GM23248 (cell line): ENCODE measurements at regions not wholly inside any gene's neighbourhood (a gene's known extent, or its start where the extent isn't known, plus 50 kb on each side); places are given as distances from the start of the nearest gene placed in this dataset.

ENCODE experiments used
- DNase-seq: peaks from one replicate; pipeline ENCODE4 v3.0.0-alpha.2; 2015
- H2AFZ ChIP-seq: fragments of 200-600 bp; sonication (generic); 2 replicates; pipeline ENCODE4 v1.6.1; 2016; ENCODE audit warnings: antibody characterized with exemption
- H3F3A ChIP-seq: fragments of 200-600 bp; sonication (generic); 2 replicates; pipeline ENCODE4 v1.6.1; 2016; ENCODE audit warnings: mild to moderate bottlenecking, antibody characterized with exemption, mixed run types; ENCODE audit not compliant: insufficient read depth
- H3K27ac ChIP-seq: fragments of 200-600 bp; sonication (generic); 2 replicates; pipeline ENCODE4 v1.5.1; 2016; ENCODE audit warnings: mild to moderate bottlenecking
- H3K27me3 ChIP-seq: fragments of 200-600 bp; sonication (generic); replicated peaks from 2 replicates; pipeline ENCODE4 v1.6.1; 2016; ENCODE audit warnings: mild to moderate bottlenecking; ENCODE audit not compliant: insufficient read depth
- H3K36me3 ChIP-seq: fragments of 200-600 bp; sonication (generic); 2 replicates; pipeline ENCODE4 v1.6.1; 2016; ENCODE audit warnings: low read depth, mild to moderate bottlenecking
- H3K4me1 ChIP-seq: fragments of 200-600 bp; sonication (generic); 2 replicates; pipeline ENCODE4 v1.6.1; 2016; ENCODE audit warnings: mild to moderate bottlenecking; ENCODE audit not compliant: insufficient read depth
- H3K4me2 ChIP-seq: fragments of 200-600 bp; sonication (generic); one replicate; pipeline ENCODE4 v1.6.1; 2016; ENCODE audit warnings: mild to moderate bottlenecking; ENCODE audit not compliant: unreplicated experiment
- H3K4me3 ChIP-seq: fragments of 200-600 bp; sonication (generic); 2 replicates; pipeline ENCODE4 v1.5.1; 2016; ENCODE audit warnings: mild to moderate bottlenecking
- H3K79me2 ChIP-seq: fragments of 200-600 bp; sonication (generic); 2 replicates; pipeline ENCODE4 v1.6.1; 2016; ENCODE audit warnings: mild to moderate bottlenecking; ENCODE audit not compliant: insufficient read depth
- H3K9ac ChIP-seq: fragments of 200-600 bp; sonication (generic); 2 replicates; pipeline ENCODE4 v1.6.1; 2016; ENCODE audit warnings: mild to moderate bottlenecking
- H3K9me2 ChIP-seq: fragments of 200-600 bp; sonication (generic); 2 replicates; pipeline ENCODE4 v1.6.1; 2016; ENCODE audit warnings: mixed run types, mild to moderate bottlenecking, moderate library complexity; ENCODE audit not compliant: insufficient read depth
- H3K9me3 ChIP-seq: fragments of 200-600 bp; sonication (generic); one replicate; pipeline ENCODE4 v1.6.1; 2017; ENCODE audit warnings: low read depth
- H4K20me1 ChIP-seq: fragments of 200-600 bp; sonication (generic); 2 replicates; pipeline ENCODE4 v1.6.0; 2016; ENCODE audit not compliant: insufficient read depth
- EZH2 ChIP-seq: fragments of 200-600 bp; sonication (generic); IDR thresholded peaks from 2 replicates; pipeline ENCODE4 v1.6.1; 2018; ENCODE audit warnings: antibody characterized with exemption, mild to moderate bottlenecking; ENCODE audit not compliant: insufficient read depth, poor library complexity, severe bottlenecking
- EZH2phosphoT487 ChIP-seq: fragments of 200-600 bp; sonication (generic); IDR thresholded peaks from 2 replicates; pipeline ENCODE4 v1.6.1; 2018; ENCODE audit warnings: antibody characterized with exemption, moderate library complexity, mild to moderate bottlenecking, low read depth; ENCODE audit not compliant: insufficient read depth
- WGBS, 2 experiments: methylation state at CpG; one replicate each; pipeline ENCODE4 v1.1.6; 2015 to 2017; ENCODE audit warnings: low lambda C conversion rate in 2 of 2, low coverage in 1 of 2; ENCODE audit errors: missing lambda C conversion rate in 2 of 2; 5-methylcytosine and 5-hydroxymethylcytosine counted together
- in situ Hi-C: fragments of 300-500 bp; cut with MboI; formaldehyde crosslinking; loops from 2 replicates; pipeline ENCODE4 v1.15.0; 2020

GRCh38 chr15:20358066-20358778, 183.4 kb downstream of the GOLGA6L6 start:
- no peak overlapping the region for H2AFZ ChIP-seq
- H3K27me3 ChIP-seq, result no peaks in the 10 kb centered on the region
- H4K20me1 ChIP-seq, result no peaks in the 10 kb centered on the region
- no peaks in the 10 kb centered on the region for H3K9me3 ChIP-seq
- no peaks in the 10 kb centered on the region for H3K36me3 ChIP-seq
- DNase-seq, result no peak
- no peaks in the 10 kb centered on the region for H3K4me1 ChIP-seq
- no peaks in the 10 kb centered on the region for H3K9me2 ChIP-seq
- no peaks in the 10 kb centered on the region for H3K79me2 ChIP-seq
- in situ Hi-C loops, result no loop called here
- no peak overlapping the region for H3K27ac ChIP-seq
- H3F3A ChIP-seq, result no peaks in the 10 kb centered on the region
- H3K4me2 ChIP-seq, result no peak overlapping the region
- H3K9ac ChIP-seq, result no peak overlapping the region
- WGBS, 2 experiments, result 68 to 71% methylated on average over 28 of the region's 28 CpGs
- no peak overlapping the region for H3K4me3 ChIP-seq
- no peak for TF ChIP-seq EZH2
- no peak for TF ChIP-seq EZH2phosphoT487

- WGBS, 2 experiments, result 57 to 61% methylated on average over 17 of the region's 17 CpGs
- Histone ChIP-seq H3K9me3 (no peaks in the 10 kb centered on the region), H3K4me2 (no peak overlapping the region), H2AFZ (no peak overlapping the region), H3K27me3 (no peaks in the 10 kb centered on the region), H3K9ac (no peak overlapping the region), H3K9me2 (no peaks in the 10 kb centered on the region), H3F3A (no peaks in the 10 kb centered on the region), H3K4me1 (no peaks in the 10 kb centered on the region), H4K20me1 (no peaks in the 10 kb centered on the region), H3K27ac (no peak overlapping the region), H3K36me3 (no peaks in the 10 kb centered on the region), H3K4me3 (no peak overlapping the region), H3K79me2 (no peaks in the 10 kb centered on the region)
- no peak for TF ChIP-seq EZH2
- TF ChIP-seq EZH2phosphoT487, result no peak
- DNase-seq, result no peak
- in situ Hi-C loops, result no loop called here
Observed at GRCh38 chr15:20357481-20358065, 184.0 kb downstream of the GOLGA6L6 start.

- no peaks in the 10 kb centered on the region for H3K79me2 ChIP-seq
- no peak overlapping the region for H2AFZ ChIP-seq
- H3K9me3 ChIP-seq, result no peaks in the 10 kb centered on the region
- in situ Hi-C loops, result no loop called here
- no peaks in the 10 kb centered on the region for H4K20me1 ChIP-seq
- DNase-seq, result no peak
- H3K9me2 ChIP-seq, result no peaks in the 10 kb centered on the region
- no peaks in the 10 kb centered on the region for H3K36me3 ChIP-seq
- no peaks in the 10 kb centered on the region for H3K27me3 ChIP-seq
- no peak overlapping the region for H3K27ac ChIP-seq
- H3K9ac ChIP-seq, result no peak overlapping the region
- TF ChIP-seq EZH2phosphoT487, result no peak
- no peak for TF ChIP-seq EZH2
- no peak overlapping the region for H3K4me3 ChIP-seq
- H3F3A ChIP-seq, result no peaks in the 10 kb centered on the region
- H3K4me2 ChIP-seq, result no peak overlapping the region
- no peaks in the 10 kb centered on the region for H3K4me1 ChIP-seq
- WGBS, 2 experiments, result 53 to 59% methylated on average over 18 of the region's 18 CpGs
Observed at GRCh38 chr15:20356911-20357480, 184.6 kb downstream of the GOLGA6L6 start.

GRCh38 chr15:20356444-20356910, 185.1 kb downstream of the GOLGA6L6 start:
- in situ Hi-C loops, result no loop called here
- peak; percentile 50 for DNase-seq
- H3K4me3 ChIP-seq, result no peak overlapping the region

More at GRCh38 chr15:20356444-20356910, 185.1 kb downstream of the GOLGA6L6 start:
- no peaks in the 10 kb centered on the region for H3K4me1 ChIP-seq
- WGBS, 2 experiments, result 58 to 60% methylated on average over 17 of the region's 17 CpGs
- no peaks in the 10 kb centered on the region for H3F3A ChIP-seq
- no peak overlapping the region for H3K4me2 ChIP-seq
- H3K9me2 ChIP-seq, result no peaks in the 10 kb centered on the region
- no peaks in the 10 kb centered on the region for H3K9me3 ChIP-seq
- no peaks in the 10 kb centered on the region for H4K20me1 ChIP-seq
- no peaks in the 10 kb centered on the region for H3K79me2 ChIP-seq
- H3K9ac ChIP-seq, result no peak overlapping the region
- no peak overlapping the region for H2AFZ ChIP-seq
- H3K27ac ChIP-seq, result no peak overlapping the region
- no peaks in the 10 kb centered on the region for H3K27me3 ChIP-seq
- TF ChIP-seq EZH2phosphoT487 (no peak), EZH2 (no peak)
- H3K36me3 ChIP-seq, result no peaks in the 10 kb centered on the region
